Trophoblast cell (in vitro differentiated cells and primary cell): ENCODE measurements at regions not wholly inside any gene's neighbourhood (a gene's known extent, or its start where the extent isn't known, plus 50 kb on each side); places are given as distances from the start of the nearest gene placed in this dataset.

Experiments used
- DNase-seq, 2 donors: peaks; one replicate each; pipeline ENCODE4 v3.0.0-alpha.2; 2016
- H2AFZ ChIP-seq: 2 replicates; pipeline ENCODE4 v1.6.1; 2013; ENCODE audit warnings: low read length, moderate library complexity, mild to moderate bottlenecking; ENCODE audit not compliant: insufficient read depth, poor library complexity
- H2AK5ac ChIP-seq: 2 replicates; pipeline ENCODE4 v1.6.1; 2013; ENCODE audit warnings: mild to moderate bottlenecking, low read length
- H2BK120ac ChIP-seq: 2 replicates; pipeline ENCODE4 v1.6.1; 2013; ENCODE audit warnings: low read length, mild to moderate bottlenecking, moderate library complexity; ENCODE audit not compliant: insufficient read depth, poor library complexity
- H2BK12ac ChIP-seq: 2 replicates; pipeline ENCODE4 v1.6.1; 2013; ENCODE audit warnings: mild to moderate bottlenecking, low read length, moderate library complexity
- H2BK5ac ChIP-seq: 2 replicates; pipeline ENCODE4 v1.6.1; 2013; ENCODE audit warnings: low read length, low read depth, moderate library complexity, mild to moderate bottlenecking; ENCODE audit not compliant: poor library complexity
- H3K14ac ChIP-seq: 2 replicates; pipeline ENCODE4 v1.6.1; 2013; ENCODE audit warnings: mild to moderate bottlenecking, low read length
- H3K18ac ChIP-seq: 2 replicates; pipeline ENCODE4 v1.6.1; 2013; ENCODE audit warnings: mild to moderate bottlenecking, low read length
- H3K23ac ChIP-seq: 2 replicates; pipeline ENCODE4 v1.6.1; 2013; ENCODE audit warnings: low read length
- H3K27ac ChIP-seq: 2 replicates; pipeline ENCODE4 v1.5.1; 2013; ENCODE audit warnings: low read depth, mild to moderate bottlenecking, inconsistent platforms, low read length, moderate library complexity
- H3K27me3 ChIP-seq: 2 replicates; pipeline ENCODE4 v1.6.1; 2013; ENCODE audit warnings: inconsistent platforms, mild to moderate bottlenecking, low read length, moderate library complexity; ENCODE audit not compliant: insufficient read depth
- H3K36me3 ChIP-seq, 2 experiments: 1 replicate in 1 of 2; 2 replicates in 1 of 2; pipeline ENCODE4 v1.6.1; 2013; ENCODE audit warnings: low read length in 2 of 2, mild to moderate bottlenecking in 2 of 2, moderate library complexity in 1 of 2; ENCODE audit not compliant: insufficient read depth in 2 of 2, control insufficient read depth in 1 of 2
- H3K4ac ChIP-seq: 2 replicates; pipeline ENCODE4 v1.6.1; 2013; ENCODE audit warnings: low read depth, mild to moderate bottlenecking, low read length, moderate library complexity
- H3K4me1 ChIP-seq, 2 experiments: 1 replicate in 1 of 2; 2 replicates in 1 of 2; pipeline ENCODE4 v1.6.1; 2013; ENCODE audit warnings: low read length in 2 of 2, mild to moderate bottlenecking in 2 of 2, moderate library complexity in 1 of 2; ENCODE audit not compliant: insufficient read depth in 2 of 2, control insufficient read depth in 1 of 2
- H3K4me2 ChIP-seq: 2 replicates; pipeline ENCODE4 v1.6.1; 2013; ENCODE audit warnings: inconsistent platforms, mild to moderate bottlenecking, low read length, moderate library complexity
- H3K4me3 ChIP-seq: 2 replicates; pipeline ENCODE4 v1.5.1; 2013; ENCODE audit warnings: mild to moderate bottlenecking, low read depth, low read length, inconsistent platforms
- H3K79me1 ChIP-seq: one replicate; pipeline ENCODE4 v1.6.1; 2013; ENCODE audit warnings: low read length
- H3K79me2 ChIP-seq: 2 replicates; pipeline ENCODE4 v1.6.1; 2013; ENCODE audit warnings: low read length, mild to moderate bottlenecking; ENCODE audit not compliant: control insufficient read depth, insufficient read depth, poor library complexity
- H3K9ac ChIP-seq: 2 replicates; pipeline ENCODE4 v1.6.1; 2013; ENCODE audit warnings: mild to moderate bottlenecking, low read length
- H3K9me3 ChIP-seq: 2 replicates; pipeline ENCODE4 v1.6.1; 2013; ENCODE audit warnings: low read depth, mild to moderate bottlenecking, control low read depth, inconsistent platforms, low read length; ENCODE audit not compliant: insufficient read depth
- H4K12ac ChIP-seq: 2 replicates; pipeline ENCODE4 v1.6.1; 2013; ENCODE audit warnings: low read depth, mild to moderate bottlenecking, low read length, moderate library complexity
- H4K8ac ChIP-seq: 2 replicates; pipeline ENCODE4 v1.6.1; 2013; ENCODE audit warnings: low read depth, mild to moderate bottlenecking, low read length, moderate library complexity
- H4K91ac ChIP-seq: one replicate; pipeline ENCODE4 v1.6.1; 2013; ENCODE audit warnings: low read depth, mild to moderate bottlenecking, low read length, moderate library complexity
- WGBS: extraction: QIAGEN DNeasy Blood & Tissue Kit; methylation state at CpG from one replicate; pipeline ENCODE4 v1.1.7; 2013; ENCODE audit warnings: missing lambda C conversion rate; ENCODE audit not compliant: insufficient read length, insufficient coverage; ENCODE audit errors: extremely low coverage; 5-methylcytosine and 5-hydroxymethylcytosine counted together

DNA sequence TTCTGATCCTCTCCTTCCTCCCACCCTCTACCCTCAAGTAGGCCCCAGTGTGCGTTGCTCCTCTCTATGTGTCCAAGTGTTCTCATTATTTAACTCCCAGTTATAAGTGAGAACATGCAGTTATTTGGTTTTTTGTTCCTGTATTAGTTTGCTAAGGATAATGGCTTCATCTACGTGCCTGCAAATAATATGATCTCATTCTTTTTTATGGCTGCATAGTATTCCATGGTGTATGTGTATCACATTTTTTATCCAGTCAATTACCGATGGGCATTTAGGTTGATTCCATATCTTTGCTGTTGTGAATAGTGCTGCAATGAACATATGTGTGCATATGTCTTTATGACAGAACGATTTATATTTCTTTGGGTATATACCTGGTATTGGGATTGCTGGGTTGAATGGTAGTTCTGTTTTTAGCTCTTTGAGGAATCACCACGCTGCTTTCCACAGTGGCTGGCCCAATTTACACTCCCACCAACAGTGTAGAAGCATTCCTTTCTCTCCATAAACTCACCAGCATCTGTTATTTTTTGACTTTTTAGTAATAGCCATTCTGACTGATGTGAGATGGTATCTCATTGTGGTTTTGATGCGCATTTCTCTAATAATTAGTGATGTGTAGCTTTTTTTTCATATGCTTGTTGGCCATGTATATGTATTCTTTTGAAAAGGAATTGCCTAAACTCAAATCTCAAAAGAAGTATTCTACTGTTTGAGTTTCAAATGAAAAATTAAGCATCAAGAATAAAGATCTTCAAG is 116.9 kb downstream of the ETS2 start:
- WGBS = no CpG with 5 or more reads among the region's 6 CpGs

DNA sequence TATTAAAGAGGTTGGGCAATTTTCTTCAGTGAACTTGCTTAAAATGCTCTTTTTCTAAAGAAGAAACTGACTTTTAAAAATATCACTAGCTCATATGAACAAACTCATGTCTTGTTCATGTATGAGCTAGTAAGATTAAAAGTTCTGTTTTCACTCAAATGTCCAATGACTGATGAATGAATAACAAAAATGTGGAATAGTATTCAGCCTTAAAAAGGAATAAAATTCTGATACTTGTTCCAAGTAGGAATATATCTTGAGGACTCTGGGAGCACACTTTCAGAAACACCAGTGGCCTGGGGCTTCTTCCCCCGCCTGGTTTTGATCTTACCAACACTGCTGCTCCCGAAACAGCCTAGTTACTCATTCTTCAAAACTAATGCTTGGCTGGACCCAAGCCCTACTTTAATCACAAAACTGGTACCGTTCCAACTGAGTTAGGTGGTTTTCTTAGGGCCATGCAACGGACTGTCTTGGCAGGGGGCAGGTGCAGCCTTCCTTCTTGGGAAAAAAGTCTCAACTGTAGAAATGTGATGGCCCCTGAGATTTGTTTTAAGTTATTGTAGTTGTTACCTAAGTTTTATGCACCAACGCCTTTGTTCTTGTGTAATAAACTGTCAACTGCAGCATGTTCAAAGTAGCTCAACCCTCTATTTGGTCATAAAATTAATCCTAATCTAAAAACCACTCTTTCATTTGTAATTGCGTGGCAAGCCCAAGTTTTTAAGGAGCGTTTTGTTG is 116.0 kb downstream of the ETS2 start:
- H2AFZ ChIP-seq = no peak overlapping the region
- no peaks in the 10 kb centered on the region for H3K9me3 ChIP-seq
- DNase-seq = no peak
- no peak overlapping the region for H3K27ac ChIP-seq
- no peak overlapping the region for H3K4me2 ChIP-seq
- no peak overlapping the region for H3K9ac ChIP-seq
- no peak overlapping the region for H2BK12ac ChIP-seq
- peaks cover 4% of the 10 kb centered on the region in 2 experiments for H3K4me1 ChIP-seq
- no peaks in the 10 kb centered on the region for H3K27me3 ChIP-seq
- WGBS = no CpG with 5 or more reads among the region's 7 CpGs
- H3K14ac ChIP-seq = no peak overlapping the region
- H3K36me3 ChIP-seq = no peaks in the 10 kb centered on the region
- H3K23ac ChIP-seq = no peak overlapping the region
- H3K79me2 ChIP-seq = no peaks in the 10 kb centered on the region
- no peak overlapping the region for H2BK120ac ChIP-seq
- H2BK5ac ChIP-seq = no peak overlapping the region
- no peak overlapping the region for H3K18ac ChIP-seq
- no peak overlapping the region for H4K12ac ChIP-seq
- H3K79me1 ChIP-seq = no peaks in the 10 kb centered on the region
- H2AK5ac ChIP-seq = no peak overlapping the region
- H3K4me3 ChIP-seq = no peak overlapping the region
- no peak overlapping the region for H4K91ac ChIP-seq
- H4K8ac ChIP-seq = no peak overlapping the region
- no peak overlapping the region for H3K4ac ChIP-seq

More for the DNA sequence above, 116.9 kb downstream of the ETS2 start:
- Histone ChIP-seq H2BK120ac (no peak overlapping the region), H3K4me3 (no peak overlapping the region), H3K9ac (no peak overlapping the region), H3K27ac (no peak overlapping the region), H3K27me3 (no peaks in the 10 kb centered on the region), H4K91ac (no peak overlapping the region), H3K79me2 (no peaks in the 10 kb centered on the region), H2BK12ac (no peak overlapping the region), H3K9me3 (no peaks in the 10 kb centered on the region), H2AFZ (no peak overlapping the region), H2AK5ac (no peak overlapping the region), H3K23ac (no peak overlapping the region), H3K14ac (no peak overlapping the region), H3K79me1 (no peaks in the 10 kb centered on the region), H3K36me3 (no peaks in the 10 kb centered on the region), H3K4ac (no peak overlapping the region), H2BK5ac (no peak overlapping the region), H3K18ac (no peak overlapping the region), H3K4me2 (no peak overlapping the region), H4K8ac (no peak overlapping the region), H4K12ac (no peak overlapping the region), H3K4me1 (peaks cover 4% of the 10 kb centered on the region in 2 experiments)
- no peak for DNase-seq

DNA sequence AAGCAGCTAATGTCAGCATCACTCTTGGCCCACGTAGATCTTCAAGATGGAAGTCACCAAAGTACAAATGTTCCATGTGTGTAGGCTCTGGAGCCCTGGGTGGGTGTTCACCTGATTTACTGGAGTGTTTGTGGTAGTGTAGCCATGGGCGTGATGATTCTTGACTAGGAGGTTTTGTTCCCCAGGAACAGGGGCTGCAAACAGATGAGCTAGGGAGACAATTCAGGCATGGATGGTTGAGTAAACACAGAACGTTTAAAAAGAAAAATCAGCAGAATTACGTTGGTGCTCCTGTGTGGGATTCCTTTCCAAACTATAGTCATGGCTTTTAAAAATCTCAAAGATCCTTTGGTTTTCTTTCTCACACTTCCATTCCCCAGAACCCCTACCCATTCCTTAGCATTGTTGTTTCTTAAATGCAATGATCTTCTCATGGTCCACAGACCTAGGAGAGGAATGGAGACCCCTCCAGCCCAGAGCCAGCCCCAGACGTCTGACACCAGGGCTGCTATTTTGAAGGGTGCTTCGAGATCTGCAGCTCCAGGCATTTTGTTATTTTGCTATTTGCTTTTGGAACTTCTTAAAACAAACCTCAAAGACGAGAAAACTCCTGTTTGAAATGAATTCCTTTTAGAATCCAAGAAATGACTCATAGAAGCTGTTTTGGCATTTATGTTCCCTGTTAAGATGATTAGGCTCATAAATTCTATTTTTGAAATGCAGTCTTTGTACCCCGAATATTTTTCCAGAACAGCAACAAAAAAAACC is 115.1 kb downstream of the ETS2 start:
- no peak overlapping the region for H3K23ac ChIP-seq
- H4K12ac ChIP-seq = no peak overlapping the region
- H3K79me1 ChIP-seq = no peaks in the 10 kb centered on the region
- H4K8ac ChIP-seq = no peak overlapping the region
- no peak overlapping the region for H3K9ac ChIP-seq
- H3K27ac ChIP-seq = no peak overlapping the region
- peaks cover 4% of the 10 kb centered on the region in 2 experiments for H3K4me1 ChIP-seq
- no peak overlapping the region for H3K4ac ChIP-seq
- H4K91ac ChIP-seq = no peak overlapping the region
- H3K36me3 ChIP-seq = no peaks in the 10 kb centered on the region
- no peak overlapping the region for H3K14ac ChIP-seq
- H2AK5ac ChIP-seq = no peak overlapping the region
- no CpG with 5 or more reads among the region's 8 CpGs for WGBS
- no peak overlapping the region for H2BK120ac ChIP-seq
- H3K4me3 ChIP-seq = no peak overlapping the region
- no peaks in the 10 kb centered on the region for H3K9me3 ChIP-seq
- H2AFZ ChIP-seq = no peak overlapping the region
- H3K4me2 ChIP-seq = no peak overlapping the region
- no peak overlapping the region for H3K18ac ChIP-seq
- H2BK12ac ChIP-seq = no peak overlapping the region
- H3K27me3 ChIP-seq = no peaks in the 10 kb centered on the region
- DNase-seq = no peak
- no peaks in the 10 kb centered on the region for H3K79me2 ChIP-seq
- no peak overlapping the region for H2BK5ac ChIP-seq

DNA sequence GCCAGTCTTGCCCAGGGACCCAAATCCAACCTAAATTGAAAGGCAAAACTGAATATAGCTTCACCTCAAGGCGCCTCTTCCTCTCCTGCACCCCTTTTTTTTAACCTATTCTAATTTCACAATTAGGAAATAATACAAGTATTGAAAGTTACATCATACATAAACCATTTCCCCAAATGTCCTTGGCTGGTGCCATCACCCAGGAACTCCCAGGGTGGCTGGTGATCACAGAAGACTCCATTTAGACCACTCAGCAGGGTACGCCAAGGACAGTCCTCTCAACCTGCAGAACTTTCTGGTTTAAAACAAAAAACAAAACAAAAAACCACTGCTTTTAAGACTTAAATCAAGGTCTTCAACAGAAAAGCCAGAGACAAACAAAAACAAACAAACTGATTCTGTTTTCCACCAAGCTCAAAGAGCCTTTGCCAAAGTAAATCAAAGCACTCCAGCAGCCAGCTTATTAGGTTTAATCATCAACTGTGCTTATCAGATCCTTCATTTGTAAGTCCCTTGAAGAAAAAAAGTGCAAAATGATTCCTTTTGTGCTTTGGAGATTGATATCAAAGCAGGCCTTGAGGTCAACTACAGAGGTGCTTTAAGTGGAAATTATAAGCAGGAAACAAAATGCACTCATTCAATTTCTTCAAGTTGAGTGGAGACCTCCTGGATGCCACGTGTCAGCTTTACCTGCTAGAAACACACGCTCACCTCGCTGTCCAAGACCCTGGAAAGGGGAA is 113.0 kb downstream of the ETS2 start:
- Histone ChIP-seq H3K18ac (no peak overlapping the region), H2AK5ac (no peak overlapping the region), H2BK12ac (no peak overlapping the region), H3K79me1 (no peaks in the 10 kb centered on the region), H3K9ac (no peak overlapping the region), H4K12ac (no peak overlapping the region), H3K4me3 (no peak overlapping the region), H4K91ac (no peak overlapping the region), H3K14ac (no peak overlapping the region), H3K4me1 (peaks cover 0 to 2% of the 10 kb centered on the region in 2 experiments), H3K4ac (no peak overlapping the region), H3K4me2 (no peak overlapping the region), H4K8ac (no peak overlapping the region), H2BK120ac (no peak overlapping the region), H3K27ac (no peak overlapping the region), H2AFZ (no peak overlapping the region), H3K27me3 (no peaks in the 10 kb centered on the region), H3K79me2 (no peaks in the 10 kb centered on the region), H3K36me3 (no peaks in the 10 kb centered on the region), H3K9me3 (peaks cover 3% of the 10 kb centered on the region), H3K23ac (no peak overlapping the region), H2BK5ac (no peak overlapping the region)
- WGBS = no CpG with 5 or more reads among the region's 5 CpGs
- no peak for DNase-seq
